Ovary (tissue), 7 donors: ENCODE measurements at regions not wholly inside any gene's neighbourhood (a gene's known extent, or its start where the extent isn't known, plus 50 kb on each side); places are given as distances from the start of the nearest gene placed in this dataset.

Experiments
- DNase-seq, 5 donors: peaks; one replicate each; pipeline ENCODE4 v3.0.0-alpha.2; 2019 to 2020
- H3K27ac ChIP-seq, 2 donors: fragments of 200-600 bp; one replicate each; pipeline versions ENCODE4 v1.5.1 to v1.8.0; 2019 to 2022
- H3K27me3 ChIP-seq: fragments of 200-600 bp; one replicate; pipeline ENCODE4 v1.8.0; 2022
- H3K36me3 ChIP-seq: fragments of 200-600 bp; sonication (generic); one replicate; pipeline ENCODE4 v1.5.1; 2019
- H3K4me1 ChIP-seq: one replicate; pipeline ENCODE4 v1.8.1; 2013; ENCODE audit warnings: mild to moderate bottlenecking, moderate library complexity; ENCODE audit not compliant: insufficient read depth
- H3K4me3 ChIP-seq: fragments of 200-600 bp; sonication (generic); one replicate; pipeline ENCODE4 v1.5.1; 2017
- H3K9me3 ChIP-seq, 2 donors: fragments of 200-600 bp in 1 of 2; sonication (generic) in 1 of 2; one replicate each; pipeline versions ENCODE4 v1.5.1 to v1.8.1; 2013 to 2019; ENCODE audit warnings: mild to moderate bottlenecking in 1 of 2, moderate library complexity in 1 of 2
- EP300 ChIP-seq: sonication (generic); formaldehyde crosslinking; IDR thresholded peaks from one replicate; pipeline ENCODE4 v1.6.1; 2017; ENCODE audit warnings: antibody characterized with exemption
- POLR2A ChIP-seq: fragments of 450-650 bp; IDR thresholded peaks from one replicate; pipeline ENCODE4 v1.6.1; 2017; ENCODE audit warnings: antibody characterized with exemption, mild to moderate bottlenecking, moderate library complexity
- WGBS, 3 donors: extraction: QIAGEN DNeasy Blood & Tissue Kit in 1 of 3; methylation state at CpG; one replicate each; pipeline versions ENCODE4 v1.1.5 to v1.1.7; 2013 to 2017; 5-methylcytosine and 5-hydroxymethylcytosine counted together
- intact Hi-C, 4 donors: fragments of 100-400 bp; cut with DNase I; formaldehyde crosslinking; loops; one replicate each; pipeline versions ENCODE4 v1.11.0 to v1.15.1; 2022 to 2023
- TF ChIP-seq, protein P1 (sequence below), 3 donors: fragments of 450-650 bp in 2 of 3; fragments of 200-600 bp in 1 of 3; IDR thresholded peaks; one replicate each; pipeline versions ENCODE4 v1.5.1 to v1.8.0; 2016 to 2022; ENCODE audit warnings: antibody characterized with exemption in 3 of 3, mild to moderate bottlenecking in 1 of 3
- donor health status: DM: no; HTN: no; CAD: no; lungs with moderate emphysema.
- donor health status: DM: no; HTN: no; CAD: no.
- donor health status: Bipolar disorder and iron deficiency.
- donor health status: DM: no; HTN: no; CAD: no.
- donor health status: DM: yes; HTN: yes; CAD: no.

DNA sequence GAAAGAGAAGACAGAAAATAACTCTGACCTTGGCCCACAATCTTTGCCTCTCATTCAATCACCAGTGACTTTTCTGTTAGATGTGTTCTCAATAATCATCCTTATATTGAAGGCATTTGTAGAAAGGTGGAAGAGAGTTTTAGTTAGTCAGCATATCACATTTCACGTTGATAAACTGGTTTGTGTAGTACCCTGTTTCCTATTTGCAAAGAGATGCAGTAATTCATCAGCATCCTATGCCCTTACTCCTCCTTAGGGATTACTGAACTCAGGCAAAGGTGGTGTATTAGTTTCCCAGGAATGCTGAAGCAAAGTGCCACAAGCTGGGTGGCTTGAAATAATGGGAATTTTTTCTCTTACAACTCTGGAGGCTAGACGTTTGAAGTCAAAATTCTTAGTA lies 145.0 kb downstream of the SPP2 start:
- intact Hi-C loops = no loop called here
- no peaks in the 10 kb centered on the region for H3K27me3 ChIP-seq
- H3K4me3 ChIP-seq = no peak overlapping the region
- no peaks in the 10 kb centered on the region for H3K36me3 ChIP-seq
- H3K9me3 ChIP-seq = no peaks in the 10 kb centered on the region
- no peaks in the 10 kb centered on the region for H3K4me1 ChIP-seq
- no peak overlapping the region for H3K27ac ChIP-seq
- WGBS, 3 donors = 57 to 74% (median 64%) methylated on average over 2 of the region's 2 CpGs
- DNase-seq = no peak
- no peak for TF ChIP-seq POLR2A
- TF ChIP-seq, protein P1, sequence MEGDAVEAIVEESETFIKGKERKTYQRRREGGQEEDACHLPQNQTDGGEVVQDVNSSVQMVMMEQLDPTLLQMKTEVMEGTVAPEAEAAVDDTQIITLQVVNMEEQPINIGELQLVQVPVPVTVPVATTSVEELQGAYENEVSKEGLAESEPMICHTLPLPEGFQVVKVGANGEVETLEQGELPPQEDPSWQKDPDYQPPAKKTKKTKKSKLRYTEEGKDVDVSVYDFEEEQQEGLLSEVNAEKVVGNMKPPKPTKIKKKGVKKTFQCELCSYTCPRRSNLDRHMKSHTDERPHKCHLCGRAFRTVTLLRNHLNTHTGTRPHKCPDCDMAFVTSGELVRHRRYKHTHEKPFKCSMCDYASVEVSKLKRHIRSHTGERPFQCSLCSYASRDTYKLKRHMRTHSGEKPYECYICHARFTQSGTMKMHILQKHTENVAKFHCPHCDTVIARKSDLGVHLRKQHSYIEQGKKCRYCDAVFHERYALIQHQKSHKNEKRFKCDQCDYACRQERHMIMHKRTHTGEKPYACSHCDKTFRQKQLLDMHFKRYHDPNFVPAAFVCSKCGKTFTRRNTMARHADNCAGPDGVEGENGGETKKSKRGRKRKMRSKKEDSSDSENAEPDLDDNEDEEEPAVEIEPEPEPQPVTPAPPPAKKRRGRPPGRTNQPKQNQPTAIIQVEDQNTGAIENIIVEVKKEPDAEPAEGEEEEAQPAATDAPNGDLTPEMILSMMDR (IDR thresholded peaks at IDR 0.05) = no peak
- no peak for TF ChIP-seq EP300

- Histone ChIP-seq H3K27ac (no peak overlapping the region), H3K4me3 (no peak overlapping the region), H3K27me3 (no peaks in the 10 kb centered on the region), H3K9me3 (no peaks in the 10 kb centered on the region), H3K4me1 (no peaks in the 10 kb centered on the region), H3K36me3 (no peaks in the 10 kb centered on the region)
- no peak for DNase-seq
- TF ChIP-seq, protein P1 (IDR thresholded peaks at IDR 0.05) = no peak
- 57 to 67% (median 63%) methylated on average over 7 of the region's 7 CpGs for WGBS, 3 donors
- intact Hi-C loops = no loop called here
These were observed 143.6 kb downstream of the SPP2 start for GRCh38 chr2:234193977-234194563.

DNA sequence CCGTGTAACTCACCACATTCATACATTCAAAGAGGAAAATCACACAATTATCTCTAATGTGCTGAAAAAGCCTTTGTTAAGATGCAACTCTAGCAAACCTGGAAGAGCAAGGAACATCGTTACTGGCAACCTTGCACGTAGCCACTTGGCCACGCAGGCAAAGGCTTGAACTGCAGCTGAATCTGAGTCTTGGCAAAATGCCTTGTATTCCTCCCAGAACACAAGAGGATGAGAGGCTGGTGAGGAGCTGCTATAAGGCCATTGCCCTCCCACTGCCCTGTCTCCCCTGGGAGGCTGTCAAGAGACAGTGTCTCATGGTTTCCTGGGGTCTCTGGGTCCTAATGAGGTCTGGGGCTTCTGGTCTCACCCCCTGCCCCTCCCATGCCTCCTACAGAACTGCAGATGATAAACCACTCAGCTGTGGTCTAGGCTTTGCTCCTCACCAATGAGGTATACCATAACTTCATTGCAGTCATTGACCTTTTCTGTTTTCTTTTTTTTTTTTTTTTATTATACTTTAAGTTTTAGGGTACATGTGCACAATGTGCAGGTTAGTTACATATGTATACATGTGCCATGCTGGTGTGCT lies 141.4 kb downstream of the SPP2 start:
- H3K4me3 ChIP-seq = no peak overlapping the region
- H3K27ac ChIP-seq = no peak overlapping the region
- H3K9me3 ChIP-seq = no peaks in the 10 kb centered on the region
- TF ChIP-seq, protein P1 (IDR thresholded peaks at IDR 0.05) = no peak
- no peak for TF ChIP-seq POLR2A
- TF ChIP-seq EP300 = no peak
- H3K27me3 ChIP-seq = no peaks in the 10 kb centered on the region
- DNase-seq = no peak
- WGBS, 3 donors = 11 to 24% (median 14%) methylated on average over 4 of the region's 4 CpGs
- no peaks in the 10 kb centered on the region for H3K4me1 ChIP-seq
- no peaks in the 10 kb centered on the region for H3K36me3 ChIP-seq
- intact Hi-C loops = no loop called here

- Histone ChIP-seq H3K36me3 (no peaks in the 10 kb centered on the region), H3K9me3 (no peaks in the 10 kb centered on the region), H3K4me3 (no peak overlapping the region), H3K27me3 (no peaks in the 10 kb centered on the region), H3K4me1 (no peaks in the 10 kb centered on the region), H3K27ac (no peak overlapping the region)
- no peak for TF ChIP-seq POLR2A
- no peak for TF ChIP-seq EP300
- TF ChIP-seq, protein P1 (IDR thresholded peaks at IDR 0.05) = no peak
- intact Hi-C loops = no loop called here
- no peak for DNase-seq
- 67 to 71% (median 69%) methylated on average over 6 of the region's 6 CpGs for whole genome bisulfite sequencing, 3 donors
These were observed 139.3 kb downstream of the SPP2 start for GRCh38 chr2:234189786-234190300.
